ENCODE measurements at regions not wholly inside any gene's neighbourhood (a gene's known extent, or its start where the extent isn't known, plus 50 kb on each side); places are given as distances from the start of the nearest gene placed in this dataset.

- no peak overlapping the region for H2AFZ ChIP-seq (ENCODE audit: low read length)
- no peaks in the 10 kb centered on the region for H3K4me1 ChIP-seq (ENCODE audit: insufficient read depth, low read length, poor library complexity, severe bottlenecking)
- ChIA-PET POLR2A (no interaction called here), CTCF (ENCODE audit: unreplicated experiment) (no interaction called here)
- no peaks in the 10 kb centered on the region for H3K9me2 ChIP-seq (ENCODE audit: insufficient read depth, low read length)
- no peaks in the 10 kb centered on the region for H3K9me3 ChIP-seq (ENCODE audit: low read length)
- no peak overlapping the region for H3K4me2 ChIP-seq (ENCODE audit: low read length)
- H4K20me1 ChIP-seq (ENCODE audit: insufficient read depth, low read length): no peaks in the 10 kb centered on the region
- no peak overlapping the region for H3K4me3 ChIP-seq (ENCODE audit: low read depth, low read length, poor library complexity, severe bottlenecking)
- TF ChIP-seq CTCF (conservative IDR thresholded peaks at IDR 0.05; ENCODE audit: low read length): no peak
- TF ChIP-seq EZH2phosphoT487 (IDR thresholded peaks at IDR 0.05; ENCODE audit: borderline replicate concordance, low read depth, low read length): no peak
- no peaks in the 10 kb centered on the region for H3K36me3 ChIP-seq (ENCODE audit: insufficient read depth, low read length)
- H3K79me2 ChIP-seq (ENCODE audit: insufficient read depth, low read depth, low read length): no peaks in the 10 kb centered on the region
- DNase-seq (ENCODE audit: low spot score): no peak
- no peak overlapping the region for H3K27ac ChIP-seq (ENCODE audit: low read depth, low read length, poor library complexity, severe bottlenecking)
- intact Hi-C loops (cut with micrococcal nuclease; ENCODE audit: unreplicated experiment): no loop called here
- BruUV-seq (replicated peaks): no TSS peak
These were observed 289.4 kb downstream of the PRL start for GRCh38 chr6:22007469-22007868.

- BruUV-seq (replicated peaks): no TSS peak
- no peaks in the 10 kb centered on the region for H4K20me1 ChIP-seq (ENCODE audit: insufficient read depth, low read length)
- CTCF ChIA-PET (ENCODE audit: unreplicated experiment): no interaction called here
- POLR2A ChIA-PET: no interaction called here
- no peaks in the 10 kb centered on the region for H3K36me3 ChIP-seq (ENCODE audit: insufficient read depth, low read length)
- no peak overlapping the region for H2AFZ ChIP-seq (ENCODE audit: low read length)
- no peak overlapping the region for H3K27ac ChIP-seq (ENCODE audit: low read depth, low read length, poor library complexity, severe bottlenecking)
- H3K4me2 ChIP-seq (ENCODE audit: low read length): no peak overlapping the region
- no peak for DNase-seq (ENCODE audit: low spot score)
- TF ChIP-seq EZH2phosphoT487 (IDR thresholded peaks at IDR 0.05; ENCODE audit: borderline replicate concordance, low read depth, low read length) (no peak), CTCF (conservative IDR thresholded peaks at IDR 0.05; ENCODE audit: low read length) (no peak)
- no peaks in the 10 kb centered on the region for H3K79me2 ChIP-seq (ENCODE audit: insufficient read depth, low read depth, low read length)
- no peak overlapping the region for H3K4me3 ChIP-seq (ENCODE audit: low read depth, low read length, poor library complexity, severe bottlenecking)
- no peaks in the 10 kb centered on the region for H3K9me2 ChIP-seq (ENCODE audit: insufficient read depth, low read length)
- intact Hi-C loops (cut with micrococcal nuclease; ENCODE audit: unreplicated experiment): no loop called here
- no peaks in the 10 kb centered on the region for H3K4me1 ChIP-seq (ENCODE audit: insufficient read depth, low read length, poor library complexity, severe bottlenecking)
- no peaks in the 10 kb centered on the region for H3K9me3 ChIP-seq (ENCODE audit: low read length)
These were observed 288.5 kb downstream of the PRL start for GRCh38 chr6:22008248-22008836.

DNA sequence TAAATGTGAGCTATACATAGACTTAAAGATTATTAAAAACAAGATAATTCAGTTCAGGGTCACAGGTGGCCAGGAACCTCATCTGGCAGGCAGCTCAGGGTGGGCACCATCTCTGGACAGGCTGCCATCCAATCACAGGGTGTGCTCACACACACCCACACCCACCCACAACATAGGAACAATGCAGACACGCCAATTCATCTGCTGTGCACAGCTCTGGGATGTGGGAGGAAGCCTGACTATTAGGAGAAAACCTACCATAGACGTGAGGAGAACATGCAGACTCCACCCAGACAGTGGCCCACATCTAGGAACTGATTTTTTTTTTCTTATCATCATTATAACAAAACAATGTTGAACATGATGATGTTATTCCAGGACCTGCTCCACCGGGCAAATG lies 286.7 kb downstream of the PRL start:
- intact Hi-C loops (cut with micrococcal nuclease; ENCODE audit: unreplicated experiment): no loop called here

More for the DNA sequence above, 286.7 kb downstream of the PRL start:
- Histone ChIP-seq H3K4me2 (ENCODE audit: low read length) (no peak overlapping the region), H3K4me3 (ENCODE audit: low read depth, low read length, poor library complexity, severe bottlenecking) (no peak overlapping the region), H3K9me2 (ENCODE audit: insufficient read depth, low read length) (no peaks in the 10 kb centered on the region), H4K20me1 (ENCODE audit: insufficient read depth, low read length) (no peaks in the 10 kb centered on the region), H3K4me1 (ENCODE audit: insufficient read depth, low read length, poor library complexity, severe bottlenecking) (no peaks in the 10 kb centered on the region), H3K79me2 (ENCODE audit: insufficient read depth, low read depth, low read length) (no peaks in the 10 kb centered on the region), H2AFZ (ENCODE audit: low read length) (no peak overlapping the region), H3K9me3 (ENCODE audit: low read length) (no peaks in the 10 kb centered on the region), H3K27ac (ENCODE audit: low read depth, low read length, poor library complexity, severe bottlenecking) (no peak overlapping the region), H3K36me3 (ENCODE audit: insufficient read depth, low read length) (no peaks in the 10 kb centered on the region)
- CTCF ChIA-PET (ENCODE audit: unreplicated experiment): no interaction called here
- POLR2A ChIA-PET: interaction anchor here (1.9 kb wide), 1 partner anchor 10 kb away, joined by 5 read pairs; no protein-coding TSS in a partner anchor
- no peak for DNase-seq (ENCODE audit: low spot score)
- BruUV-seq (replicated peaks): no TSS peak
- TF ChIP-seq EZH2phosphoT487 (IDR thresholded peaks at IDR 0.05; ENCODE audit: borderline replicate concordance, low read depth, low read length) (no peak), CTCF (conservative IDR thresholded peaks at IDR 0.05; ENCODE audit: low read length) (no peak)
